Left renal pelvis (tissue), 4 donors: ENCODE measurements at regions not wholly inside any gene's neighbourhood (a gene's known extent, or its start where the extent isn't known, plus 50 kb on each side); places are given as distances from the start of the nearest gene placed in this dataset.
"Not testable (repeated sequence)": the region's sequence is repeated elsewhere in the genome, so short reads cannot be mapped to it uniquely, and the experiment has no call there.

Source experiments
- DNase-seq, 4 donors: peaks; one replicate each; pipeline ENCODE4 v3.0.0-alpha.2; 2013; ENCODE audit warnings: low read depth in 4 of 4, low spot score in 3 of 4

DNA sequence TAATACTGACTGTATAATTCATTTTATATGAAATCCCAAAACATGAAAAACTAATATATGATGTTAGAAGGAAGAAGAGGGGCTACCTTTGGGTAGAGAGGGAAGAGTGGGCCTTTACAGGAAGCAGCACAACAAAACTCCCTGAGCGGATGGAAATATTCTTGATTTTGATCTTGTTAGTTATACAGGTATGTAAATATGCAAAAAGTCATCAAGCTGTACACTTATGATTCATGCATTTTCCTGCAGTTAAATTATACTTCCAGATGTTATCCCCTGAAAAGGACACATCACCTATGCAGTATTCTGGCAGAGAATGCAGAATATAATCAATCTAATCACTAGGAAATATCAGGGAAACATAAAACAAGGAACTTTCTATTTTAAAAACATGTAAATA, 249.4 kb upstream of the MGAT5 start:
- DNase-seq: no peak

DNA sequence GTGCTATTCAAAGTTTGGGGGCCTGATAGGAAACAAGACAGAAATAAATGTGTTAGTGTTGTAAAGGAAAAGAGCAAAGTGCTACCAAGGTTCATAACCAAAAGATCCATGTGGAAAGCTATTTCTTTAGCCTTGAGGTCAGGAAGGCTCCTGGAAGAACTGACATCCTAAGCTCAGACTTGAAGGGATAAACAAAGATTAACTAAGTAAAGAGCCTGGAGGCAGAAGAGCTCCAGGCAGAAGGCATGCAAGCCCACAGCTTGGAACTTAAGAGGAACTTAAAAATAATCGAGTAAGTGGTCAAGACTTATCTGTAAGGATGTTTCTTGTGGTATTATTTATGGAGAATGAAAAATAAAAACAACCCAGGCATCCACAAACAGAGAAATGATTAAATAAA, 245.0 kb upstream of the MGAT5 start:
- DNase-seq: no peak

DNA sequence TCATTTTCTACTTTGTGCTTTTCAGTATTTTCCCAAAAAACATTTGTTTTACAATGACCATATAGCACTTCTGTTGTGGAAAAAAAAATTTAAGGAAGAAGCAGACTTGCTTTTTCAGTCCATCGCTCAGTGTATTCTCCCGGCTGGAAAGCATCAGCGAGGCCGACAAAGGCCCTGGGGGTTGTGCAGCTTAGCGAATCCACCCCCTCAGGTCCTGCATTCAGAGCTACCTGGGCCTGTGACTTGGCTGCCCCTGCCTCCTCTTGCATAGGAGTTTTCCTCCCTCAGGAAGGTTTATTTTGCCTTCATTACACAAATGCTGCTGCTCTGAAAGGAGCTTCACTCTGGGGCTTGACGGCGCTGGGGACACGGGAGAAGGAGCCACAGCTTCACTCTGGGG, 244.4 kb upstream of the MGAT5 start:
- no peak for DNase-seq

DNA sequence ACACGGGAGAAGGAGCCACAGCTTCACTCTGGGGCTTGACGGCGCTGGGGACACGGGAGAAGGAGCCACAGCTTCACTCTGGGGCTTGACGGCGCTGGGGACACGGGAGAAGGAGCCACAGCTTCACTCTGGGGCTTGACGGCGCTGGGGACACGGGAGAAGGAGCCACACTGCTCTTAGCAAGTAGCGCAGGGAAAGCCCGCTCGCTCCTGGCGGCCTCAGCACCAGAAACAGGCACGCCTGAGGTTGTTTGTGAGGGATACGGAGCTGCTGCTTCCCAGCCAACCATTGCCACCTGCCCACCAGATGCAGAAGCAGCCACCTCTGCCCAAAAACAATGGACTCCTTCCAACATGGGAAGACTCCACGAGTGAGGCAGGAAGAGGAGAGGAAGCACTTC, 244.0 kb upstream of the MGAT5 start:
- not testable (repeated sequence) for DNase-seq

DNA sequence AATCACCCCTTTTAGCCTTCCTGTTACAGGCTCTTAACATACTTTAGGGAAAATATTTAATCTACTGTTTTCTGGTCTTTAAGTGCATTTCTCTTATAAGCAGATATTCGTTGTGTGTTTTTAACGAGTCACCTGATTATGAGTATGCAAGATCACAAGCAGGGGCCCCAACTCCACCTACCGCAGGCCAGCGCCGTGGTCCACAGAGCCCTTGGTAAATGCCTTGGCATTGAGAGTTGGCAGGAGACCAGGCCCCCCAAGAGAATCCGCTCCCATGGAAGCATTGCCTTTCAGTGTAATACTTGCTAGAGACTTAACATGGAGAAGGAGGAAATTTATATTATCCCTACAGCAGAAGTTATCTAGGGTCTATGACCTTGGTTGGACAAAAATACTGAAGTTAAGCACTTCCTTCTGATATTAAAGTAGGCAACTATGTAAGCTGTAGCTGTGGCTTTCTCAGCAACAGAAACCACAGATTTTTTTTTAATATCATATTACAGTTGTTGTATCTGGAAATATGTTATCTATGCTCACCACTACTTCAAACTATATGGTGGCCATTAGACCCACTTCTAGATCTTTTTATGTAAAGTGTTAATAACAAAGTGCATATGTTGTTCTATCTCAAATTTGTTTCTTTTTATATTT, 241.8 kb upstream of the MGAT5 start:
- DNase-seq: no peak

DNA sequence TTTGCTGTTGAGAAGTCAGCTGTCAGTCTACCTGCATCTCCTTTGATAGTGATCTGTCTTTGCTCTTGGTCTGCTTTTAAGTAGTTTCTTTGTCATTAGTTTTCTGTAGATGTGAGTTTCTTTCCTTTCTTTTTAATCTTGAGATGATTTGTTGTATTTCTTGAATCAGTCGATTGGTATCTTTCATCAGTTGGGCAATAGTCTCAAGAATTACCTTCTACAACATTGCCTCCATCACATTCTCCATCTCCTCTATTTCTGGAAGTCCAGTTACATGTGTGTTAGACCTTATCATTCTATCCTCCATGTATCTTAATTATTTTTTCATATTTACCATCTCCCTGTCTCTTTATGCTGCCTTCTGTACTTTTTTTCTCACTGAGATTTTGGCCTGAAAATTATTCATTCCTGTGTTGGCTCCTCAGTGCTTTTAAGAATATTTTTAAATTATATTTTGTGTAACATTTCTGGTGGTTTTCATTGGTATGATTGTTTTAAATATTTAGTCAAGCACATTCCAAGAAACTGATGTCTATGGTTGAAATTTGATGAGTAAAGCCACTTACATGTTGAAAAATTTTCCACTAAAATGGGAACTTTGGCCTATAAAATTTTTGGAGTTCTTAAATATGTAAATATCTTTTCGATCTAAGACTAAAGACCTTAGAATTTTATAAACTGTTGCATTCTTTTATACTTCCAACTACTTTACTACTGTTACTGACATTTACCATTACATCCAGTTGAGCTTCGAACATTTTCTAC, 239.5 kb upstream of the MGAT5 start:
- DNase-seq: no peak

DNA sequence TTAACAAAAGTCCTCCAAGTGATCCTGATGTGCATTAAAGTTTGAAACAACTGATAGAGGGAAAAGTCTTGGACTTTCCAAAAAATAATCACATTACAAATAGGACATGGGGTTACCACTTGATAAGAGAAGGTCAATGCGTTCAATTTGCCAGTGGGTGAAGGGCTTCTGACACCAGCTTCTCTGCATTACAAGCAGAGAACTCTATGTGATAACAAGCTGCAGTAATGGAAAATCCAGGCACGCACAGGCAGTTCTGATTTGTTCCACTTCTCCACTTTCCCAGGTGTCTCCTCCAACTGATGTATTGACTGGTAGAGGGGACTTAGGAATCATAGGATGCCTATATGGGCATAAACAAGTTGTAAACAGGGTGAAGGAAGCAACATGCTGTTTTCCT, 234.0 kb upstream of the MGAT5 start:
- no peak for DNase-seq

DNA sequence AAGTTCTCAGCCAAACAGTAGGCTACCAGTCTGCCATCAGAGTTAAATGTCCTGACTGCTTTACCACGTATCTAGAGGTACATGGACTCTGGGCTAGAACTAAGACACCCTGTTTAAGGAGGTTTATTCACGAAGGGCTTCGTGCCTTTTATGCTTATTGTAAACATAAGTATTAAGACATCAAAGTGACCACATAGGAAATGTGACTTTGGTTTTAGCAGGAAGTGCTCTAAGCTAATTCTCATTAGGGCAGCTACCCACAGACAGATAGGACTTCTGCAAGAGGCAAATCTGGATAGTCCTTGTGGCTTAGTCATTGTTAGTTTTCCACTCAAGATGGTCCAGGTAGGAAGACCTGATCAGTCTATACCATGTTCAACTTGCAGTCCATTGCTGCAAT, 233.3 kb upstream of the MGAT5 start:
- no peak for DNase-seq

DNA sequence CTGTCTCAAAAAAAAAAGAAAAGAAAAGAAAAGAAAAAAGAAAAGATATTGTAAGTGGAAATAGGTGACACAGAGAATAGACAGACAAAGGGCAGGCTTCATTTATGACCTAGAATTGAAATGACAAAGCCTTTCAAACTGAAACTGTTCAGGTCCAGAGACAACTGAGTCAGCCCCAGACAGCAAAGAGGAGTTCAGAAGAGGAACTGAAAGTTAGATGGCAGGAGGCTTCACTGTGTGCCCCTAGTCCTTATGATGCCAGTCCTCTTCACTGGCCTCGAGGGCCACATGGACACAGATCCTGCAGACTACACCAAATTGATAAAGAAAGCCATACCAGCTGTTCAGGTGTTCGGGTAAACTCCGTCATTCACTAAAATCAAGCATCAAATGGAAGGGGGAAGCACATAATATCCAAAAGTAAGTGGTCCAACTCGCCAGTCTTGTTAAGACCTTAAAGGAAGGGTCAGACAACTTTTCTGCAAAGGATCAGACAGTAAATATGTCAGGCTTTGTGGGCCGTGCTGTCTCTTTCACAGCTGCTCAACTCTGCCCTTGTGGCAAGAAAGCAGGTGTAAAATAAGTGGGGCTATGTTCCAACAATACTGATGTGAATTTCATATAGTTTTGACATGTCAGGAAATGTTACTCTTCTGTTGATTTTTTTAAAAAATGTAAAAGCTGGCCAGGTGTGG, 231.9 kb upstream of the MGAT5 start:
- no peak for DNase-seq

DNA sequence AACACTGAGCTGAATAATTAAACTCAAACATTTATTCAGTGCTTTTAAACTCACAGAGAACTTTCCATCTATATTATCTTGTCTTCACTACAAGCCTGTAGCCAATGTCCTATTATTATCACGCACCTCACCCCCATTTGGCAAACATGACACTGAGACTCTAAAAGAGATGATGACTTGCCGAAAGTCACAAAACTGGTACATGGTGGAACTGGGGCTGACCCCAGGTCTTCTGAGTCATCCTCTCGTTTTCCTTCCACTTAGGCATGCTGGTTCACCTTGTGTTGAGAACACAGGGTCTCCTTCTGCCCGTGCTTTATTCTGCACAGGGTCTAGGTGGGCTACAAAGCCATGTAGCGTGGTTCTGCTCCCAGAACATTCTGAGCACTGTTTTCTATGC, 230.0 kb upstream of the MGAT5 start:
- no peak for DNase-seq

DNA sequence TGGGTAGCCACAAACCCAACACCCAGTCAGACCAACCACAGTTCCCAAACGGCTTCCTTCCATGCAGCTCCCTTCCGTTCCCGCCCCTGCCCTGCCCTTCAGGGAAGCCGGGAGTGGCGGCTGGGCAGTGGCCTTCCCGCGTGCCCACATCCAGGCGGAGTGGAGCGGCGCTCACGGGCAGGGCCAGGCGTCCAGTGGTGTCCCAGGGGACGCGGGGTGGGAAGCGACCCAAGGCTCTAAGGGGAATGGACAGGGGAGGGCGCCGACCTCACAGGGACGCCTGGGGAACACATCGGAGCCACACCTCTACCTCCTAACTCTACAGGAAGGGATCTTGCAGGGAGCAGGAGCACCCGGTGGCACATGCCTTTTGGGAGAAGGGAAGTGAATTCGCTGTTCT, 225.9 kb upstream of the MGAT5 start:
- no peak for DNase-seq

DNA sequence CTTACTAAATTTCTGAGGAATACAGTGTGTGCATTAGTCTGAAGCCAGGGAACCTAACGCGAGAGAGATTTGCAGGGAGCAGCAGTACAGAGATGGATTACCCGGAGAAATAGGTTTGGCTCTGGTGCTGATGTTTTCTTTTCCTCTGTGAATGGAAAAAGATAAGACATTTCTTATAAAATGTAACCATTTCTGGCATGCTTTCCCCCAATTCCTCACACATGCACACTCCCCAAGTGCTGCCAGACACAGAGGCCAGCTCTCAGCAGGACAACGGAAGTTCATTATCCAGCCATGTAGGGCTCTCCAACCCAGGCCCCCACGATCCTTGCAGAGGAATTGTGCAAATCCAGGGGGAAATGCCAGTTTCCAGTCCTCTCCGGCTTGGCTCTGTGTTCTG, 224.5 kb upstream of the MGAT5 start:
- DNase-seq: no peak

DNA sequence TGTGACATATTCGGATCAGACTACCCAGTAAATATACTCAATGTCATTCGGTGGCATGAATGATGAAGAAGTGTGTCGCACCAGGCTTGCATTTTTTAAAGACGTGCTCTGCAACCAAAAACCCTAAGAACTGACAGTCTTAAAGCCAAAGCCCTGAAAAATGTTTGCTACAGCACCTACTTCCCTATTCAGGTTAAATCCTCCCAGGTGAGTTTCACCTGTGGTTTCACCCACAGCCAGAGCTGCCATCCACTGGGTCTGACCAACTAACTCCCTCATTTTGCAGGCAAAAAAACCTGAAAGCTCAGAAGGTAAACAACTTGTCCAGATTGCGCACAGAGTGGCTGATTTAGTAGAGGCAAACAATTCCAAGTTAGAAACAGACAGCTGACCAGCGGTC, 222.3 kb upstream of the MGAT5 start:
- no peak for DNase-seq

DNA sequence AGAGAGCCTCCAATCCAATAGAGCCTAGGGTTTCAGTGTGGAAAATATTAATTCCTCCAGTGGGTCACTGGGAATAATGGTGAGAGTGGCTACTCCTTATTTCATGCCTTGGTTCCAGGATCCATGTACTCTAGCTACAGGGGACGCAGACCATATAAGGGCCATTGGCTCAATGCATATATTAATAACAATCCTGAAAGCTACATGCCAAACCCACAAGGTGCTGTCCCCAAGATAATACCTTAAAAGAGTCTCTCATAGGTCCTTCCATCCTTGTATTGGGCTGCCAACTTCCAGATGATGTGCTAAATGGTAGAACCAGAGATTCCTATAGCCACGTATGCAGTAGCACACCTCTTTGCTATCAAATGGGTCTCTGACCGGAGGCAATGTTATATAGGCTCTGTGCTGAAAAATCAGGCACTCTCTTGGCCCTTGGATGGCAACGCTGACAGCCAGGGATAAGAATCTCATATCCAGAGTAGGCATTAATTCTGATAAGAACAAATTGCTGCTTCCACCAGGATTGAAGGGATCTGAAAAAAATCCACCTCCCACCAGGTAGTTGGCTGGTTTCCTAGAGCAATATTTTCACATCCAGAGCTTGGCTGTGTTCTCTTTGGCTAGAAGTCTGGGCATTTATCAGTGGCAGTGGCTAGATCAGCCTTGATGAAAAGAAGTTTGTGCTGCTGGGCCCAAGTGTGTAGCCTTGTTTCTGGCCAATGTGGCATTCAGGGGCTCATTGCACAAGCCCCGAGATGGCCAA, 218.1 kb upstream of the MGAT5 start:
- no peak for DNase-seq

DNA sequence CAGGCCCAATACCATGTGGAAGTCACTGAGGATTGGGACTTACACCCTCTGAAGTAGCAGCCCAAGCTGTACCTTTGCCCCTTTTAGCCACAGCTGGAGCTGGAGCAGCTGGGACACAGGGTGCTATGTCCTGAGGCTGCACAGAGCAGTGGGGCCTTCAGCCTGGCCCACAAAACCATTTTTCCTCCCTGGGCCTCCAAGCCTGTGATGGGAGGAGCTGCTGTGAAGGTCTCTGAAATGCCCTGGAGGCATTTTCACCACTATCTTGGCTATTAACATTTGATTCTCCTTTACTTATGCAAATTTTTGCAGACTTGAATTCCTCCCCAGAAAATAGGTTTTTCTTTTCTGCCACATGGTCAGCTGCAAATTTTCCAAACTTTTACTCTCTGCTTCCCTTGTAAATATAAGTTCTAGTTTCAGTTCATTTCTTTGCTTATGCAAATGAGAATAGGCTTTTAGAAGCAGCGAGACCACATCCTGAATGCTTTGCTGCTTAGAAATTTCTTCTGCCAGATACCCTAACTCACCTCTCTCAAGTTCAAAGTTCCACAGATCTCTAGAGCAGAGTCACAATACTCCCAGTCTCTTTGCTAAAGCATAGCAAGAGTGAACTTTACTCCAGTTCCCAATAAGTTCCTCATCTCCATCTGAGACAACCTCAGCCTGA, 213.8 kb upstream of the MGAT5 start:
- no peak for DNase-seq

DNA sequence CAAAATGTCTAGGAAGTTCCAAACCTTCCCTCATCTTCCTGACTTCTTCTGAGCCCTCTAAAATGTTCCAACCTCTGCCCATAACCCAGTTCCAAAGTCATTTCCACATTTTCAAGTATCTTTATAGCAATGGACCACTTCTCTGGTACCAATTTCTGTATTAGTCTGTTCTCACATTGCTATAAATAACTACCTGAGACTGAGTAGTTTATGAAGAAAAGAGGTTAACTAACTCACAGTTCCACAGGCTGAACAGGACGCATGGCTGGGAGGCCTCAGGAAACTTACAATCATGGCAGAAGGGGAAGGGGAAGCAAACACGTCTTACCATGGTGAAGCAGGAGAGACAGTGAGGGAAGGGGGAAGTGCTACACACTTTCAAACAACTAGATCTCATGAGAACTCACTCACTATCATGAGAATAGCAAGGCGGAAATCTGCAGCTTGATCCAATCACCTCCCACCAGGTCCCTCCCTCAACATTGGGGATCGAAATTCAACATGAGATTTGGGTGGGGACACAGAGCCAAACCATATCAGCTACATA, 213.2 kb upstream of the MGAT5 start:
- DNase-seq: not testable (repeated sequence)

DNA sequence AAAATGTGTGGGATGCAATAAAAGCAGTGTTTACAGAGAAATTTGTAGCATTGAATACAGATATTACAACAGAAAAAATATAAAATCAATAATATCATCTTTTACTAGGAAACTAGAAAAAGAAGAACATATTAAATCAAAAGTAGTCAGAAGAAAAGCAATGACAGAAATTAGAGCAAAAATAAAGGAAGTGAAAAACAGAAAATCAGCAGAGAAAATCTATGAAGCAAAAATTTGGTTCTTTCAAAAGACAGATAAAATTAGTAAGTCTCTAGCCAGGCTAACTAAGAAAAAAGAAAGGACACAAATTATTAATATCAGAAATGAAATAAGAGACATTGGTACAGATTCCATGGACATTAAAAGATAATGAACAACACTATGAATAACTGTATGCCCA, 212.0 kb upstream of the MGAT5 start:
- no peak for DNase-seq

DNA sequence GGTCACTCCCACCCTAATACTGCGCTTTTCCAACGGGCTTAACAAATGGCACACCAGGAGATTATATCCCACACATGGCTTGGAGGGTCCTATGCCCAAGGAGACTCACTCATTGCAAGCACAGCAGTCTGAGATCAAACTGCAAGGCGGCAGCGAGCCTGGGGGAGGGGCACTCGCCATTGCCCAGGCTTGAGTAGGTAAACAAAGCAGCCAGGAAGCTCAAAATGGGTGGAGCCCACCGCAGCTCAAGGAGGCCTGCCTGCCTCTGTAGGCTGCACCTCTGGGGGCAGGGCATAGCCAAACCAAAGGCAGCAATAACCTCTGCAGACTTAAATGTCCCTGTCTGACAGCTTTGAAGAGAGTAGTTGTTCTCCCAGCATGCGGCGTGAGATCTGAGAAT, 210.8 kb upstream of the MGAT5 start:
- DNase-seq: not testable (repeated sequence)

DNA sequence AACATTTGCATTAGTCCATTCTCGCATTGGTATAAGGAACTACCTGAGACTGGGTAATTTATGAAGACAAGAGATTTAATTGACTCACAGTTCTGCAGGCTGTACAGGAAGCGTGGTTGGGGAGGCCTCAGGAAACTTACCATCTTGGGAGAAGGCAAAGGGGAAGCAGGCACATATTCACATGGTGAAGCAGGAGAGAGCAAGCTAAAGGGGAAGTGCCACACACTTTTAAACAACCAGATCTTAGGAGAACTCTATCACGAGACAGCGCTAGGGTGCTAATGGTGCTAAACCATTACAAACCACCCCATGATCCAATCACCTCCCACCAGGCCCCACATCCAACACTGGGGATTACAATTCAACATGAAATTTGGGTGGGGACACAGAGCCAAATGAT, 201.7 kb upstream of the MGAT5 start:
- DNase-seq: no peak

DNA sequence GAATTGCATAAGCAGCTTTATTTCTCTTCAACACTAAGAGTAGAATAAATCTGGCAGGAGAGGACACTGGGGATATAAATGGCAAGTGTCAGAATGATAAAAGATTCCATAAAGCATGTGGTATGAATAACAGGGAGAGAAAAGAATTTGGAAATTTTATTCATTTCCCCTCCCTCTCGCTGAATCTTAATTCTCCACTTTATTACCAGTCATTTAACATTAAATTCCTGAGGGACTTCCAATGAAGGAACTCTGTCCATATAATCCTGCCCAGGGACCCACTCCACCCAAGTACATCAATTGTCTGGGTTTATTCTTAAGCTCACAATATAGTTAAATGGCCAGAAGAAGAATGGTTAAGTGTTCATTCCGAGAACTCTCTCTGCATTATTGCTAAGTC, 197.7 kb upstream of the MGAT5 start:
- no peak for DNase-seq
